ENCODE measurements at regions not wholly inside any gene's neighbourhood (a gene's known extent, or its start where the extent isn't known, plus 50 kb on each side); places are given as distances from the start of the nearest gene placed in this dataset.

DNA sequence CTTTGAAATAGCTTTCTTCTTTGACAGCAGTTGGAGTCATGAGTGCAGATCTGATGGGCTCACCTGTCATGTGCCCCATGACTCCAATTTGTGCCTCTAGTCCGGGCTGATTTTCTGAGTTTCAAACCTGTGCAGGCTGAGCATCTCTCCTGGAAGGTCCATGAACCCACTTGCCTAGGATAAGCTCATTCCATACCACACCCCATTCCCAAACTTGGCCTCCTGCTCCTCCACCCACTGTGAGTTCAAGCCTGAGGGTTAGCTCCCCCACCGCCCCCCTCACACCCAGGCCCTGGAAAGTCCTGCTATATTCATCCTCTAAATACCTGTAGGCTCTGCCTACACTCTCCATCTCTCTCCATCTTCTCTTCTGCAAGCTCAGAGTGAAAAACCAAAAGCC lies 126.8 kb upstream of the VRK1 start:
- H3K9me3 ChIP-seq (ENCODE audit: control extremely low read depth in 1 of 3, control insufficient read depth in 2 of 3, insufficient read depth in 1 of 3, low read length in 2 of 3) = peaks cover 0 to 2% (median 0%) of the 10 kb centered on the region in 3 donors
- TF ChIP-seq CTCF (IDR thresholded peaks at IDR 0.05) (no peak), EZH2 (IDR thresholded peaks at IDR 0.05; ENCODE audit: borderline replicate concordance, insufficient read depth, low read depth, low read length, poor library complexity, severe bottlenecking) (no peak)
- intact Hi-C loops (cut with micrococcal nuclease) = no loop called here
- Mint-ChIP-seq H3K27me3 (peaks cover 26% of the 10 kb centered on the region), H3K27ac (no peak overlapping the region), H3K4me1 (no peaks in the 10 kb centered on the region), H3K9me3 (ENCODE audit: insufficient read depth) (no peaks in the 10 kb centered on the region), H3K4me3 (no peak overlapping the region)
- no peaks in the 10 kb centered on the region for H3K4me1 ChIP-seq (ENCODE audit: control insufficient read depth in 2 of 2, insufficient read depth in 2 of 2, low read length in 2 of 2)
- no peak overlapping the region for H3K4me3 ChIP-seq (ENCODE audit: control extremely low read depth in 1 of 5, extremely low read depth in 1 of 5, insufficient read depth in 1 of 5, low read depth in 2 of 5, low read length in 4 of 5)
- no peak overlapping the region for H2AFZ ChIP-seq (ENCODE audit: insufficient read depth, low read depth, low read length, poor library complexity, severe bottlenecking)
- H4K20me1 ChIP-seq (ENCODE audit: control insufficient read depth, insufficient read depth, low read length, poor library complexity, severe bottlenecking) = no peaks in the 10 kb centered on the region
- ATAC-seq (ENCODE audit: low read depth) (no peak), DNase-seq (no peak)
- H3K79me2 ChIP-seq (ENCODE audit: control insufficient read depth, insufficient read depth, low read length) = no peaks in the 10 kb centered on the region
- POLR2A ChIA-PET = no interaction called here
- H3K36me3 ChIP-seq (replicated peaks in 1 of 2; ENCODE audit: control extremely low read depth in 1 of 2, control insufficient read depth in 1 of 2, extremely low read depth in 1 of 2, insufficient read depth in 2 of 2, low read length in 1 of 2) = no peaks in the 10 kb centered on the region
- CTCF ChIA-PET = interaction anchor here (1.0 kb wide), 1 partner anchor 10 kb away, joined by 3 read pairs; no protein-coding TSS in a partner anchor
- peaks cover 0 to 12% (median 3%) of the 10 kb centered on the region in 4 experiments for H3K27me3 ChIP-seq (replicated peaks in 1 of 4; ENCODE audit: control extremely low read depth in 1 of 4, control insufficient read depth in 3 of 4, insufficient read depth in 4 of 4, low read length in 3 of 4)
- H3K27ac ChIP-seq (ENCODE audit: low read length in 2 of 2) = no peak overlapping the region
- H3K9ac ChIP-seq (ENCODE audit: low read length) = no peak overlapping the region
- H3K4me2 ChIP-seq (replicated peaks; ENCODE audit: low read depth, low read length, poor library complexity, severe bottlenecking) = no peak overlapping the region
- WGBS (ENCODE audit: insufficient coverage) = 73% methylated on average over 1 of the region's 2 CpGs

- no peak for ATAC-seq (ENCODE audit: low read depth)
- no peaks in the 10 kb centered on the region for H3K36me3 ChIP-seq (replicated peaks in 1 of 2; ENCODE audit: control extremely low read depth in 1 of 2, control insufficient read depth in 1 of 2, extremely low read depth in 1 of 2, insufficient read depth in 2 of 2, low read length in 1 of 2)
- H3K4me1 ChIP-seq (ENCODE audit: control insufficient read depth in 2 of 2, insufficient read depth in 2 of 2, low read length in 2 of 2) = no peaks in the 10 kb centered on the region
- no peak overlapping the region for H3K4me3 ChIP-seq (ENCODE audit: control extremely low read depth in 1 of 5, extremely low read depth in 1 of 5, insufficient read depth in 1 of 5, low read depth in 2 of 5, low read length in 4 of 5)
- Mint-ChIP-seq H3K4me3 (no peak overlapping the region), H3K27me3 (peaks cover 28% of the 10 kb centered on the region), H3K27ac (no peak overlapping the region), H3K4me1 (no peaks in the 10 kb centered on the region), H3K9me3 (ENCODE audit: insufficient read depth) (no peaks in the 10 kb centered on the region)
- H2AFZ ChIP-seq (ENCODE audit: insufficient read depth, low read depth, low read length, poor library complexity, severe bottlenecking) = no peak overlapping the region
- no peaks in the 10 kb centered on the region for H3K79me2 ChIP-seq (ENCODE audit: control insufficient read depth, insufficient read depth, low read length)
- no peaks in the 10 kb centered on the region for H4K20me1 ChIP-seq (ENCODE audit: control insufficient read depth, insufficient read depth, low read length, poor library complexity, severe bottlenecking)
- H3K27me3 ChIP-seq (replicated peaks in 1 of 4; ENCODE audit: control extremely low read depth in 1 of 4, control insufficient read depth in 3 of 4, insufficient read depth in 4 of 4, low read length in 3 of 4) = peaks cover 0 to 13% (median 3%) of the 10 kb centered on the region in 4 experiments
- intact Hi-C loops (cut with micrococcal nuclease) = no loop called here
- no peak overlapping the region for H3K27ac ChIP-seq (ENCODE audit: low read length in 2 of 2)
- no peaks in the 10 kb centered on the region for H3K9me3 ChIP-seq (ENCODE audit: control extremely low read depth in 1 of 3, control insufficient read depth in 2 of 3, insufficient read depth in 1 of 3, low read length in 2 of 3)
- WGBS (ENCODE audit: insufficient coverage) = 43% methylated on average over 1 of the region's 3 CpGs
- ChIA-PET CTCF (no interaction called here), POLR2A (no interaction called here)
- H3K4me2 ChIP-seq (replicated peaks; ENCODE audit: low read depth, low read length, poor library complexity, severe bottlenecking) = no peak overlapping the region
- no peak for DNase-seq
- TF ChIP-seq EZH2 (IDR thresholded peaks at IDR 0.05; ENCODE audit: borderline replicate concordance, insufficient read depth, low read depth, low read length, poor library complexity, severe bottlenecking) = no peak
- no peak overlapping the region for H3K9ac ChIP-seq (ENCODE audit: low read length)
Measured at GRCh38 chr14:96671218-96671617, 126.0 kb upstream of the VRK1 start.

Data from B cell (primary cell).